K562 (cell line): ENCODE measurements at regions not wholly inside any gene's neighbourhood (a gene's known extent, or its start where the extent isn't known, plus 50 kb on each side); places are given as distances from the start of the nearest gene placed in this dataset.

Source experiments
- ESRRA ChIP-seq: fragments of 450-650 bp; IDR thresholded peaks from 2 replicates; pipeline ENCODE4 v1.6.1; 2014; ENCODE audit warnings: low read depth, mild to moderate bottlenecking, moderate library complexity, borderline replicate concordance
- GABPA ChIP-seq: fragments of 200-800 bp; sonication (Bioruptor generic); conservative IDR thresholded peaks from 2 replicates; pipeline ENCODE4 v1.6.1; 2016; ENCODE audit warnings: low read depth, missing genetic modification characterization, missing compliant biosample characterization
- NFE2L1 ChIP-seq: fragments of 450-650 bp; IDR thresholded peaks from 2 replicates; pipeline ENCODE4 v1.6.1; 2016; ENCODE audit warnings: missing genetic modification characterization, low read depth, mild to moderate bottlenecking, missing compliant biosample characterization, moderate library complexity, borderline replicate concordance
- TEAD1 ChIP-seq, 2 experiments: fragments of 450-650 bp in 1 of 2; sonication (generic) in 1 of 2; formaldehyde crosslinking; IDR thresholded peaks; 2 replicates each; pipeline versions ENCODE4 v1.4.0 to v1.8.0; 2020 to 2022; ENCODE audit warnings: mild to moderate bottlenecking in 2 of 2, missing genetic modification reagents in 1 of 2
- U2AF2 ChIP-seq: fragments of 200-400 bp; formaldehyde crosslinking; optimal IDR thresholded peaks from 2 replicates; pipeline ENCODE3; 2017; ENCODE audit warnings: low read depth, mild to moderate bottlenecking, low read length
- ZNF232 ChIP-seq: sonication (generic); formaldehyde crosslinking; IDR thresholded peaks from 2 replicates; pipeline ENCODE4 v1.8.0; 2022; ENCODE audit warnings: mild to moderate bottlenecking, missing genetic modification reagents

DNA sequence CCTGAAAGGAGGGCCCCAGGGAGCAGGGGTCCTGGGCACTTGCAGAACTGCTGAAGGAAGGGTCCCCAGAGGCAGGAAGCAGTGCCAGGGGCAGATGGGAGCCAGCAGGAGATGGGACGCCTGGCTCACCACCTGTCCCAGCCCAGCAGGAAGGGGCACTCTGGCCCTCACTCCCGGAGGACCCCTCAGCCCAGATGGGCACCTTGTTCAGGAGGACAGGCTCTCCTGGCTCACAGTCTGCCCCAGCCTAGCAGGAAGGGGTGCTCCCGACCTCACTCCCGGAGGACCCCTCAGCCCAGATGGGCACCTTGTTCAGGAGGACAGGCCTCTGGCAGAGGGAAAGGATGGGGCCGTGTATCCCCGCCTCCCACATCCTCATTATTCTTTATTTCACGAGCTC, 331.4 kb upstream of the SHH start:
- TF ChIP-seq GABPA (tag) (no peak), TEAD1 (CRISPR knock-in tag; IDR thresholded peaks at IDR 0.05) (no peak), ZNF232 (CRISPR knock-in tag) (no peak), ESRRA (no peak), NFE2L1 (tag) (no peak), U2AF2 (no peak)
